IPS DF 6.9 (cell line): ENCODE measurements at regions not wholly inside any gene's neighbourhood (a gene's known extent, or its start where the extent isn't known, plus 50 kb on each side); places are given as distances from the start of the nearest gene placed in this dataset.

ENCODE experiments used
- DNase-seq: peaks from one replicate; pipeline ENCODE4 v3.0.0-alpha.2; 2013; ENCODE audit warnings: low read depth, low spot score
- H3K27ac ChIP-seq: one replicate; pipeline ENCODE4 v1.5.1; 2013; ENCODE audit warnings: low read length, control low read depth
- H3K27me3 ChIP-seq: 2 replicates; pipeline ENCODE4 v1.6.1; 2013; ENCODE audit warnings: mild to moderate bottlenecking, low read length; ENCODE audit not compliant: control insufficient read depth, insufficient read depth
- H3K36me3 ChIP-seq: 2 replicates; pipeline ENCODE4 v1.6.1; 2013; ENCODE audit warnings: low read length; ENCODE audit not compliant: control insufficient read depth, insufficient read depth
- H3K4me1 ChIP-seq: 2 replicates; pipeline ENCODE4 v1.6.1; 2013; ENCODE audit warnings: low read length; ENCODE audit not compliant: control insufficient read depth, insufficient read depth
- H3K4me3 ChIP-seq: 2 replicates; pipeline ENCODE4 v1.5.1; 2013; ENCODE audit warnings: mild to moderate bottlenecking, low read length
- H3K9me3 ChIP-seq: 2 replicates; pipeline ENCODE4 v1.6.1; 2013; ENCODE audit warnings: low read length, inconsistent platforms; ENCODE audit not compliant: control insufficient read depth, insufficient read depth
- WGBS: extraction: QIAGEN DNeasy Blood & Tissue Kit; methylation state at CpG from one replicate; pipeline ENCODE4 v1.1.7; 2013; ENCODE audit warnings: mixed read lengths, missing lambda C conversion rate; ENCODE audit not compliant: insufficient read length, insufficient coverage; 5-methylcytosine and 5-hydroxymethylcytosine counted together

DNA sequence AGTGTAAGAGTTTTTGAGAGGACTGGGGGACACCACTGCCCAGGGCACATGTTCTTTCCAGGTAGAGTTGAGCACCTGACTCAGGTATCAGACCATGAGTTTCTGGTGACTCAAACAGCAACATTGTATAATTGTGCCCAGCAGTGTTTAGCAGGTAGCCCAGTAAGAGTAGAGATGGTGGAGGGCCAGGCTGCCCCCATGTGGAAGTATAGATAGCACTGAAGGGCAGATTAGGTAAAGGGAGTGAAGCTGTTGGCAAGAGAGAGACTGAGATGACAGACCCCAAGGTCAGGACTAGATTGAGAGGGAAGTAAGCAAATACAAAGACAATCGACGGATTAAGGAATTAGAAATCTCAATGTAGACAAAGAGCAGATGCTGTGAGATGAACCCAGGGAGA, 74.6 kb downstream of the TRIM42 start:
- H3K4me3 ChIP-seq = no peak overlapping the region
- no peaks in the 10 kb centered on the region for H3K4me1 ChIP-seq
- no peaks in the 10 kb centered on the region for H3K36me3 ChIP-seq
- H3K27ac ChIP-seq = no peak overlapping the region
- no CpG with 5 or more reads among the region's 2 CpGs for WGBS
- no peak for DNase-seq
- H3K9me3 ChIP-seq = no peaks in the 10 kb centered on the region
- no peaks in the 10 kb centered on the region for H3K27me3 ChIP-seq

DNA sequence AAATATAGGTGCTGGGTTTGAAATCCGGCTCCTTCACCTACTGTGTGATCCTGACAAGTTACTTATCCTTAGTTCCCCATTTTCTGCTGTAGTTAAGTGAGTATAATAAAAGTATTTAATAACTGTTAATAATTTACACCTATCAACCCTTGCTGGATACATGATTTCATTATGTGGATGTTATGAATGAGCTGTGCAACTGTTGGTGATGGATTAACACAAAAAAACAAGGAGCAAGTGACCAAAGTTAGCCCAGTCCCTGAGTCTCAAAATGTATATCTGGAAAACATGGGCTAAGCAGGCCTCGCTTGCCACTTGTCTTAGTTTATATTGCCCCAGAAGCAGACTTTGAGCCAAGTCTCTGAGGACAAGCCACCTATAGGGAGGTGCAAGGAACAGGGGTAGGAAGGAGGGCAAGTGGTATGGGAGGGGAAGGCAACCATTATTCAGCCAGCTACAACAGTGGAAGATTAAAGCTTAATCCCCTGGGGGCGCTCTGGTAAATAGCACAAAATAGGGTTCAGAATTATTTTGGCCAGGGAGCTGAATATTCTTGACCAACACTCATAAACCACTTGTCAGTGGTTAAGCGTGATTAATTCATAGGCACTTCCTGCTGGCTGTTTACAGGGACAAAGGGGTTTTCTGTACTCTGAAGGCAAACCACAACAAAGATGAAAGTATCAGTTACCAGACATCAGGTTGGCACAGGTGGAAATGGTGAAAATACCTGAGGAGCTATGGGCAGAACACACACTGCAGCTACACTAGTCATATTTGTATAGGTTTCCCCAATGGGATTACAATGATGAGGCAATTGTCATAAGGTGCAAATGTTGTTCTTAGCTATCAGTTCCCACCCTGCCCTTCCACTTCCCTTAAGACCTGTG, 76.2 kb downstream of the TRIM42 start:
- Histone ChIP-seq H3K27me3 (no peaks in the 10 kb centered on the region), H3K4me3 (no peak overlapping the region), H3K27ac (no peak overlapping the region), H3K4me1 (no peaks in the 10 kb centered on the region), H3K36me3 (no peaks in the 10 kb centered on the region), H3K9me3 (no peaks in the 10 kb centered on the region)
- no peak for DNase-seq
- WGBS = no CpG with 5 or more reads among the region's 4 CpGs

DNA sequence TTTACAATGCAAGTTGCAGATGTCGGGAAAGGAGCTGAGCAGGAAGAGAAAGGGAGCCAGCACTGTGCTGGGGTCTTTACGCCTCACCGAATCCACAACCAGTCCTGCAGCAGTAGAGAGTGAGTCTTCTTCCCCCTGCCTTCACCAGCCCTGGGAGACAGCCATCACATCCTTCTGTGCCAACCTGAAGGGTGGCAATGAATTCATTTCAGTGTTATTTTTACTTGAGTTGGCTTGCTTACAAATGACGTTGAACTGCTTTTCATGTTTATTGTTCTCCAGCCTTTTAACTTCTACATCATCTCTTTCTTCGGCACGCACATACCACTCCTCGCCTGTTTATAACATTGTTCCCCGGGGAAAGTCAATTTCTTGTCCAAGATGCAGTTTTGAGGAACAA, 77.1 kb downstream of the TRIM42 start:
- DNase-seq = no peak
- Histone ChIP-seq H3K27ac (no peak overlapping the region), H3K4me1 (no peaks in the 10 kb centered on the region), H3K9me3 (no peaks in the 10 kb centered on the region), H3K27me3 (no peaks in the 10 kb centered on the region), H3K36me3 (no peaks in the 10 kb centered on the region), H3K4me3 (no peak overlapping the region)
- WGBS = no CpG with 5 or more reads among the region's 8 CpGs

DNA sequence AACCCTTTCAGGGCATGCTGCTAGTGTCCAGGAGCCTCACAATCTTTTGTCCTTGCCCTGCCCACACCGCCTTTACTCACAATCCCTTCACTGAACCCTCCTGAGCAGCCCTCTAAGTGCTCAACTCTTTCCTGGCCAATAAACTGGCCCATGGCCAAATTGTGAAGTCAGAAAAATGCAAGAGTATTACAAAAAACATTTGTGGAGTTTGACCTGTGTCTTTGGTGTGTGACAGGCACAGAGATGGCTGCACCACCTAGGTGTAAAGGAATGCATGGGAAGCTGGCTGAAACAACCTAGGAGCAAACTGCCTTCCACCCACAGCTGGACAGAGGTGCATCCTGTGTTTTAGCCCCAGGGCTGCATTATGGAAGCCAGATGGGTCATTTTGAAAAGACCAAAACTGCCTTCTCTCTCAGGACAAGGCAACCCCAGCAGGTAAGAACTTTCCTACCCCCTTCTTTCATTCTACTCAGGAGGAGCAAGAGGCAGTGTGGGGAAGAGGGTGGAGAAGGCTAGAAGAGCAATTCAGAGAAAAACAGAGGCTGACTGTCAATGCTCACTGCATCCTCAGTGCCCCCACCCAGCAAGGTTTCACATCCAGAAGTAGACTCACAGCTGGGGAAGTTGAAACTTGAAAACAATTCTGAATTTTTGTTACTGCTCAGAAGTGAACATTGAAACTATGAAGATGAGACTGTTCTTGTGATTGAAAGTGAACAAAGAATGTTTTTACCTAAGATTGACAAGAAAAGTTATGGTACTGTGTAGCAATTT, 78.6 kb downstream of the TRIM42 start:
- Histone ChIP-seq H3K4me1 (no peaks in the 10 kb centered on the region), H3K9me3 (no peaks in the 10 kb centered on the region), H3K27ac (no peak overlapping the region), H3K36me3 (no peaks in the 10 kb centered on the region), H3K27me3 (no peaks in the 10 kb centered on the region), H3K4me3 (no peak overlapping the region)
- WGBS = no CpG with 5 or more reads among the region's 1 CpG
- no peak for DNase-seq

DNA sequence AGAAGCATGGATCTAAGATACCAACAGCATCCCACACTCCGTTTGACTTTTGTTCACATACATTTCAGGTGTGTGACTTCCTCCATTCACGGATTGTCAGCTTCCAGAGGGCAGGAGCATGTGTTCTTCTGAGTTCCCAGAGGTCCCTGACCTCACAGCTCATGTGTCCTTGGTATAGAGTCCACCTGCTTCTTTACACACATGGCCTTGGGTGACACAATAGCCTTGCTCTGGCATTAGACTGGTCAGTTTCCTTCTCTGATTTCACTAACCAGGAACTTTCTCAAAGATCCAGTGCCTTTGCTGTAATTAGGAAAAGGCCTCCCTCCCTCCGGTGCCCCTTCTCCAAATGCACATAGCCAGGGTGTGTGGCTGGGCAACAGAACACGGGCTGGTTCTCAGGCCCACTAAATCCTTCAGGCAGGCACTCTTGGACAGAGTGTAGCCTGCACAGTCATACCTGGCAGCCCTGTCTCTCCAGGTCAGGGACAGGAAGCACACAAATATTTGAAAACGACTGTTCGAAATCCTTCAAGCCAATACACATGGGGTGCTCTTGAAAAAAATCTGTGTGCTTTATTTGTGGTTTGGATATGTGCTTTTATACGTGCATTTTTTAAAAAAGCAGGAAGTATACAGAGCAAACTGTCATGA, 81.1 kb downstream of the TRIM42 start:
- Histone ChIP-seq H3K4me3 (no peak overlapping the region), H3K27me3 (no peaks in the 10 kb centered on the region), H3K4me1 (no peaks in the 10 kb centered on the region), H3K27ac (no peak overlapping the region), H3K9me3 (no peaks in the 10 kb centered on the region), H3K36me3 (no peaks in the 10 kb centered on the region)
- no CpG with 5 or more reads among the region's 7 CpGs for WGBS
- no peak for DNase-seq

DNA sequence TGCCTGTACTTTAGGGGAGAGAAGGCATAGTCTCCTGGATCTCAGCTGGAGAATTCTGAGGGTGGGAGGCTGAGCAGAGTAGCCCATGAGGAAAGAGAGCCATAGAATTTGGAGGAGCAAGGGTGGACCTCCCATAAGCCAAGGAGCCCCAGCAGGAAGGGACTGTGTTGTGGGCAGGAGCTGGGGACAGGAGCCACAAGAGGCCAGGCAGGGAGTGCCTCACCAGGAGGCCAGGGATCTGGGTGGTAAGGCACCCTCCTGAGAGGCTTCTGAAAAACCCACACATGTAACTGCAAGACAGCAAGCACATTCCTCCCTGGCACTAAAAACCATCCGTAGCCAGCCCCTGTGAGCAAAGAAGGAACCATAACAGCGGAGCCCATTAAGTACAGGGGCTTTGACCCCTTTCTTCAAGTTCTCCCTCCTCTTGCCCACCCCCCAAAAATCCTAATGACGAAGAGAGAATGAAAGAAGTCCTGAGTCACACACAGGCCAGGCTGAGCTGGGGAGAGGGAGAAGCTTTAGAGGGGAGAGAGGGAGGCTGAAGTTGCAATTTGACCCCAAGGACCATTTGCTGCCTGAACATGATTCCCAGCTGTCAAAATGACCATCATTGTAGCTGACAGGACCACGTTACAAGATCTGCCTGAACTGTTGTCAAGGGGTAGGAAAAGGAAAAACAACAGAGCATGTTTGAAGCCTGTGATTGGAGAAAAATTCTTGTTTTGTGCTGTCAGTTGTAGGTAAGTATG, 82.6 kb downstream of the TRIM42 start:
- no peak for DNase-seq
- no peaks in the 10 kb centered on the region for H3K9me3 ChIP-seq
- no peak overlapping the region for H3K4me3 ChIP-seq
- no peaks in the 10 kb centered on the region for H3K4me1 ChIP-seq
- H3K27me3 ChIP-seq = no peaks in the 10 kb centered on the region
- H3K36me3 ChIP-seq = no peaks in the 10 kb centered on the region
- no peak overlapping the region for H3K27ac ChIP-seq
- no CpG with 5 or more reads among the region's 4 CpGs for WGBS

DNA sequence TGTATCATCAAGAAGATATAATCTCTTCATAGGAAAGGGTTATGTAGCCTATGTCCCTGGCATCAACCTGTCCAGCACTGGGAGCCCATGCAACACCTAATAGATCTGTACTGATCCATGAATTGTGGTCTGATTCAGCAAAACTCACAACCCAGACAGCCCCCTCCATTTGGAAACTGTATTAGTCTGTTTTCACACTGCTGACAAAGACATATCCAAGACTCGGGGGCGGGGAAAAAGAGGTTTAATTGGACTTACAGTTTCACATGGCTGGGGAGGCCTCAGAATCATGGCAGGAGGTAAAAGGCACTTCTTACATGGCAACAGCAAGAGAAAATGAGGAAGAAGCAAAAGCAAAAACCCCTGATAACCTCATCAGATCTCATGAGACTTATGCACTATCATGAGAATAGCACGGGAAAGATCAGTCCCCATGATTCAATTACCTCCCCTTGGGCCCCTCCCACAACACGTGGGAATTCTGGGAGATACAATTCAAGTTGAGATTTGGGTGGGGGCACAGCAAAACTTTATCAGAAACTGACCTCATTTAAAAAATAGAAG, 83.3 kb downstream of the TRIM42 start:
- no peaks in the 10 kb centered on the region for H3K4me1 ChIP-seq
- H3K27ac ChIP-seq = no peak overlapping the region
- DNase-seq = no peak
- H3K27me3 ChIP-seq = no peaks in the 10 kb centered on the region
- H3K36me3 ChIP-seq = no peaks in the 10 kb centered on the region
- H3K9me3 ChIP-seq = no peaks in the 10 kb centered on the region
- no CpG with 5 or more reads among the region's 4 CpGs for WGBS
- no peak overlapping the region for H3K4me3 ChIP-seq

DNA sequence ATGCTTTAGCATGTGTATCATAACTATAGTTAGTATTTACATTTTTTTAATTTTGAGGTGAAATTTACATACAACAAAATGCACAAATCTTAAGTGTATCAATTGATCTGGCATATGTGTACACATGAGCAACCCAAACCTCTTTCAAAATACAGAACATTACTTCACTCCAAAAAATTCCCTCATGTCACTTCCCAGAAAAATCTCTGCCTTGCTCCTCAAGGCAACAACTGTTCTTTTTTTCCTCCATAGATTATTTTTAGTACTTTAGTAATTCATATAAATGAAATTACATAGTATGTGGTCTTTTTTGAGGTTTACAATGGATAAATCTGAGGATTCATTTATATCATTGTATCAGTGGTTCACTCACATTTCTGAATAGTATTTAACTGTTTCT, 84.9 kb downstream of the TRIM42 start:
- Histone ChIP-seq H3K9me3 (no peaks in the 10 kb centered on the region), H3K27me3 (no peaks in the 10 kb centered on the region), H3K27ac (no peak overlapping the region), H3K4me1 (no peaks in the 10 kb centered on the region), H3K4me3 (no peak overlapping the region), H3K36me3 (no peaks in the 10 kb centered on the region)
- no peak for DNase-seq

DNA sequence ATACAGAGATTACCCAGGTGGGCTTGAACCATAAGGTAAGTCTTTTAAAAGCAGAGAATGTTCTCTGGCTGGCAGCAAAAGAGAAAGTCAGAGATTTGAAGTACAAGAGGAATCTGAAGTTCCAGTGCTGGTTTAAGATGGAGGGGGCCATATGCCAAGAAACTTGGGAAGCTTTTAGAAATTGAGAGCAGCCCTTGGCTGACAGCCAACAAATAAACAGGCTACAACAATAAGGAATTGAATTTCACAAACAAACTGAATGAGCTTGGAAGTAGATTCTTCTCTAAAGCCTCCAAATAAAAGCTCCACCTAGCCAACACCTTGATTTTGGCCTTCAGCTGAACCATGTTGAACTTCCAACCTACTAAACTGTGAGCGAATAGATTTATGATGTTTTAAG, 85.7 kb downstream of the TRIM42 start:
- no CpG with 5 or more reads among the region's 1 CpG for WGBS
- no peaks in the 10 kb centered on the region for H3K4me1 ChIP-seq

DNA sequence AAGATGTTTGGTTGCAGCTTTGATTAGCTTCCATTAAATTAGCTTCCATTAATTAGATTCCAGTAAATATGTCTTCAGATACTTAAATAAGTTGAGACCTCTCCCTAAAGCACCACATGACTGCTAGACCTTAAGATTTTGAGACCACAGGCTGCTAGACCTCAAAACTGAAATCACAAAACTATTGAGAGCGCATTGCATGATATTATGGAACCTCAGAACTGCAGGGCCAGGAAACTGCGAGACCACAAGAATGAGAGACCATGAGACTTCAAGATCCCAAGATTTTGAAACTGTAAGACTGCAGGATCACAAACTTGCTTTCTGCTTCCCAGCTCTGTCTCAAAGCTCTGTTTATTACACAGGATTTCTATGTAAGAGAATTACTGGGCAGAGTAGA, 87.4 kb downstream of the TRIM42 start:
- Histone ChIP-seq H3K27ac (no peak overlapping the region), H3K4me3 (no peak overlapping the region), H3K9me3 (no peaks in the 10 kb centered on the region), H3K4me1 (no peaks in the 10 kb centered on the region), H3K36me3 (no peaks in the 10 kb centered on the region), H3K27me3 (no peaks in the 10 kb centered on the region)
- no CpG with 5 or more reads among the region's 2 CpGs for whole genome bisulfite sequencing
- no peak for DNase-seq

More for the DNA sequence above, 85.7 kb downstream of the TRIM42 start:
- no peak for DNase-seq
- no peaks in the 10 kb centered on the region for H3K27me3 ChIP-seq
- H3K9me3 ChIP-seq = no peaks in the 10 kb centered on the region
- no peak overlapping the region for H3K27ac ChIP-seq
- H3K36me3 ChIP-seq = no peaks in the 10 kb centered on the region
- no peak overlapping the region for H3K4me3 ChIP-seq
